Right lobe of liver (tissue), 4 donors: ENCODE measurements at regions not wholly inside any gene's neighbourhood (a gene's known extent, or its start where the extent isn't known, plus 50 kb on each side); places are given as distances from the start of the nearest gene placed in this dataset.
"Not testable (repeated sequence)": the region's sequence is repeated elsewhere in the genome, so short reads cannot be mapped to it uniquely, and the experiment has no call there.

Experiments
- POLR2A ChIP-seq: fragments of 450-650 bp; IDR thresholded peaks from one replicate; pipeline ENCODE4 v1.6.1; 2017; ENCODE audit warnings: antibody characterized with exemption, mild to moderate bottlenecking
- TF ChIP-seq, protein P1 (sequence below), 4 donors: fragments of 200-600 bp in 3 of 4; fragments of 450-650 bp in 1 of 4; IDR thresholded peaks; one replicate each; pipeline versions ENCODE4 v1.5.1 to v1.8.0; 2016 to 2022; ENCODE audit warnings: antibody characterized with exemption in 4 of 4, mild to moderate bottlenecking in 2 of 4
- donor health status: DM: no; HTN: no; CAD: no.
- donor health status: DM: no; HTN: no; CAD: no.
- donor health status: DM: no; HTN: yes; CAD: no.

DNA sequence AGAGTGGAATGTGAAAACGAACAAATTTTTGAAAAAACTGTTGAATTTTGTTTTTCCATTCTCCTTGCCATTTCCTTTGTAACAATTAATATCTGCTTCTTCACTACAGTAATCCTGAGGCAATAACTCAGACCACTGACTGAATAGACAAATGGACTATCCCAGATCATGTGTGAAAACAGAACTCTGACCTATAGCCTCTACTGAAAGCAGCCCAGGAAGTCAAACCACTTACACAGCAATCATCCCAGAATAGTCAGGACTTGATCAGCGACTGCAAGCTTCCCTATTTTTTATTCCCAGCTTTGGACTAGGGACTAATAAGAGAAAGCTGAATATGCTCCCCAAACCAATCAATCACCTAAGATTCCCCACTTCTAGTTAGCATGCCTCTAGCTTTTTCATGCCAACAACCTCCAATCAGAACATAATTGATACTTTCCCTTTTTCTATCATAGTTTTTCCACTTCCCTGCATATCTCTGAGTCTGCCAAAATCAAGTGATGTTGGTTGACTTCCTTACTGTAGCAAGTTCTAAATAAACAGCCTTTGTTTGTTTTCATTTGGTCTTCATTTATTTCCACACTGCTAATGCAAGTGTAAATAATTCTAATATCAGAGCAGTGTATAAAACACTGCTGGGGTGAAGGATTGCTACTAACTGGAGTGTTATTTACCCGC is 298.2 kb downstream of the TSPY2 start:
- TF ChIP-seq, protein P1, sequence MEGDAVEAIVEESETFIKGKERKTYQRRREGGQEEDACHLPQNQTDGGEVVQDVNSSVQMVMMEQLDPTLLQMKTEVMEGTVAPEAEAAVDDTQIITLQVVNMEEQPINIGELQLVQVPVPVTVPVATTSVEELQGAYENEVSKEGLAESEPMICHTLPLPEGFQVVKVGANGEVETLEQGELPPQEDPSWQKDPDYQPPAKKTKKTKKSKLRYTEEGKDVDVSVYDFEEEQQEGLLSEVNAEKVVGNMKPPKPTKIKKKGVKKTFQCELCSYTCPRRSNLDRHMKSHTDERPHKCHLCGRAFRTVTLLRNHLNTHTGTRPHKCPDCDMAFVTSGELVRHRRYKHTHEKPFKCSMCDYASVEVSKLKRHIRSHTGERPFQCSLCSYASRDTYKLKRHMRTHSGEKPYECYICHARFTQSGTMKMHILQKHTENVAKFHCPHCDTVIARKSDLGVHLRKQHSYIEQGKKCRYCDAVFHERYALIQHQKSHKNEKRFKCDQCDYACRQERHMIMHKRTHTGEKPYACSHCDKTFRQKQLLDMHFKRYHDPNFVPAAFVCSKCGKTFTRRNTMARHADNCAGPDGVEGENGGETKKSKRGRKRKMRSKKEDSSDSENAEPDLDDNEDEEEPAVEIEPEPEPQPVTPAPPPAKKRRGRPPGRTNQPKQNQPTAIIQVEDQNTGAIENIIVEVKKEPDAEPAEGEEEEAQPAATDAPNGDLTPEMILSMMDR (IDR thresholded peaks at IDR 0.05), result not testable (repeated sequence)
- TF ChIP-seq POLR2A, result not testable (repeated sequence)
